HepG2 (cell line): ENCODE measurements at regions not wholly inside any gene's neighbourhood (a gene's known extent, or its start where the extent isn't known, plus 50 kb on each side); places are given as distances from the start of the nearest gene placed in this dataset.
A peak's percentile ranks its signal among the peaks of the same experiment; 100 is the strongest.

Experiments used
- ATAC-seq: fragments of 200-7000 bp; cut with Tn5 transposase; 3 replicates; pipeline ENCODE4 v1.9.1; 2020; ENCODE audit warnings: mild to moderate bottlenecking, moderate library complexity
- BruUV-seq: library from RNA; stranded (reverse); fragments of 400-500 nt; replicated peaks from 2 replicates; lab custom pipeline; 2021; lab: Mats Ljungman, UMichigan
- CTCF ChIA-PET: fragments of 300-600 bp; formaldehyde crosslinking; extraction: SDS; loops from one replicate; lab custom pipeline; 2021; ENCODE audit warnings: low total read pairs, inconsistent platforms, low intra/inter-chr PET ratio; lab: Yijun Ruan, JAX
- POLR2A ChIA-PET: fragments of 350-600 bp; sonication (Branson Sonifier 250); formaldehyde crosslinking; loops from one replicate; lab custom pipeline; 2020; ENCODE audit warnings: antibody characterized with exemption, inconsistent platforms; lab: Yijun Ruan, JAX
- DNase-seq: peaks from one replicate; pipeline ENCODE4 v3.0.0-alpha.2; 2015; ENCODE audit warnings: low spot score
- FAIRE-seq: peaks from 3 replicates; lab custom pipeline; 2011; peaks lifted over from hg19 to GRCh38; lab: Jason Lieb, UNC
- H2AFZ ChIP-seq: one replicate; pipeline ENCODE4 v1.6.1; 2011; ENCODE audit warnings: low read length, inconsistent platforms
- H3K27ac ChIP-seq: fragments of 300-600 bp; 3 replicates; pipeline ENCODE4 v1.8.0; 2011; ENCODE audit warnings: mixed run types, mild to moderate bottlenecking, mixed read lengths, low read length, inconsistent platforms; ENCODE audit not compliant: insufficient read depth; ENCODE audit errors: extremely low read length
- H3K27me3 ChIP-seq, 2 experiments: fragments of 200-600 bp in 1 of 2; 2 replicates in 1 of 2; 3 replicates in 1 of 2; pipeline versions ENCODE4 v1.6.0 to v1.8.0; 2011; ENCODE audit warnings: low read length in 2 of 2, mild to moderate bottlenecking in 2 of 2, moderate library complexity in 2 of 2, inconsistent platforms in 1 of 2; ENCODE audit not compliant: insufficient read depth in 2 of 2, control insufficient read depth in 1 of 2
- H3K36me3 ChIP-seq, 2 experiments: fragments of 200-600 bp in 1 of 2; replicated peaks in 1 of 2; 2 replicates in 1 of 2; 3 replicates in 1 of 2; pipeline versions ENCODE4 v1.5.1 to v1.8.0; 2011; ENCODE audit warnings: low read length in 2 of 2, inconsistent platforms in 1 of 2; ENCODE audit not compliant: insufficient read depth in 2 of 2, control insufficient read depth in 1 of 2
- H3K4me1 ChIP-seq: 2 replicates; pipeline ENCODE4 v1.5.1; 2012; ENCODE audit warnings: low read length, inconsistent platforms; ENCODE audit not compliant: insufficient read depth
- H3K4me2 ChIP-seq: 2 replicates; pipeline ENCODE4 v1.6.0; 2011; ENCODE audit warnings: low read depth, low read length, inconsistent platforms
- H3K4me3 ChIP-seq, 3 experiments: fragments of 200-600 bp in 1 of 3; sonication (generic), shearing (Covaris generic) in 1 of 3; replicated peaks in 1 of 3; 2 replicates each; pipeline ENCODE4 v1.5.1; 2011 to 2016; ENCODE audit warnings: low read length in 3 of 3, inconsistent platforms in 2 of 3, low read depth in 2 of 3, mild to moderate bottlenecking in 2 of 3, control low read depth in 1 of 3, mixed read lengths in 1 of 3; ENCODE audit not compliant: insufficient read depth in 1 of 3
- H3K79me2 ChIP-seq: one replicate; pipeline ENCODE4 v1.6.1; 2011; ENCODE audit warnings: low read length, inconsistent platforms; ENCODE audit not compliant: insufficient read depth
- H3K9ac ChIP-seq: 2 replicates; pipeline ENCODE4 v1.6.0; 2011; ENCODE audit warnings: mild to moderate bottlenecking, low read depth, low read length, inconsistent platforms; ENCODE audit not compliant: insufficient read depth
- H3K9me3 ChIP-seq: 2 replicates; pipeline ENCODE4 v1.5.1; 2012; ENCODE audit warnings: mild to moderate bottlenecking, low read length
- H4K20me1 ChIP-seq: 2 replicates; pipeline ENCODE4 v1.6.0; 2011; ENCODE audit warnings: inconsistent platforms, mild to moderate bottlenecking, low read length, moderate library complexity; ENCODE audit not compliant: insufficient read depth
- MLLT10 ChIP-seq: sonication (generic); formaldehyde crosslinking; IDR thresholded peaks from 2 replicates; pipeline ENCODE4 v1.4.0; 2020; ENCODE audit warnings: missing genetic modification reagents
- SMAD9 ChIP-seq: sonication (generic); formaldehyde crosslinking; IDR thresholded peaks from 2 replicates; pipeline ENCODE4 v1.5.1; 2020; ENCODE audit warnings: mild to moderate bottlenecking, missing genetic modification reagents
- SMC3 ChIP-seq: IDR thresholded peaks from 2 replicates; pipeline ENCODE4 v1.6.1; 2011; ENCODE audit warnings: low read length, improper control_type of control experiment
- TGIF2 ChIP-seq: IDR thresholded peaks from 2 replicates; pipeline ENCODE4 v1.6.1; 2016; ENCODE audit warnings: control low read depth, missing compliant biosample characterization
- ZBTB4 ChIP-seq: sonication (generic); formaldehyde crosslinking; IDR thresholded peaks from 2 replicates; pipeline ENCODE4 v1.4.0; 2020; ENCODE audit warnings: missing genetic modification reagents, mild to moderate bottlenecking, borderline replicate concordance
- ZNF232 ChIP-seq: sonication (generic); formaldehyde crosslinking; IDR thresholded peaks from 2 replicates; pipeline ENCODE4 v1.4.0; 2020; ENCODE audit warnings: missing genetic modification reagents, borderline replicate concordance
- ZNF850 ChIP-seq: sonication (generic); formaldehyde crosslinking; conservative IDR thresholded peaks from 2 replicates; pipeline ENCODE4 v1.9.0; 2021; ENCODE audit warnings: mild to moderate bottlenecking, missing genetic modification reagents
- WGBS: methylation state at CpG from one replicate; pipeline ENCODE4 v1.1.6; 2017; ENCODE audit warnings: low lambda C conversion rate; 5-methylcytosine and 5-hydroxymethylcytosine counted together
- in situ Hi-C: cut with HindIII; loops from 2 replicates; pipeline ENCODE4 v1.10.0; 2017; ENCODE audit warnings: low pct_unique_long_range_greater_than_20kb; ENCODE audit not compliant: extremely low pct_ligation_motif_present
- intact Hi-C: fragments of 100-400 bp; cut with micrococcal nuclease; formaldehyde crosslinking; loops from one replicate; pipeline ENCODE4 v1.10.0; 2022; ENCODE audit not compliant: unreplicated experiment

DNA sequence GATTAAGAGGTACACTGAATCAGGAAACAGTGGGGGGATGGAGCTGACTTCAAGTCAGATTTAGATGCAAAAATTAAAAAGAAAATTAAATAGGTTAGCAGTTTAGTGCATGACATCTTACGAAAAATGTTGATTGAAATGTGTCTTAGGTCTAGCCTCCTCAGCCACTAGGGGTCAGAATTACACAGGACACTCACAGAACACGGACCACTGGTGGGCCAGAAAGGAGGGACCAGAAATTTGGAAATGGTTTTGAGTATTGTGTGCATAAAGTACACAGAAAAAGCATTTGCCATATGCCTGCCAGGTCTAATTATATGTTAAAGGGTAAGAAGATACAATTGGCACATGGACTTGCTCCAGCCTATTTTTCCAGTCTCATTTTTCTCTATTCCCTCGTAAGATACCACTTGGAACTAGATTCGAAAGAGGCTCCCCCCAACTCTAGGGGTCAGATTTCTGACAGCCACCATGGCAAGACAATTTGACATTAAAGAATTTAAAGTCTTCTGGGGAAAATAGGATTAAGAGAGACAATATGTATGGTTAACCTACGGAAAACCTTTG, 550.2 kb upstream of the SETBP1 start (continued):
- TF ChIP-seq ZBTB4, result no peak
- TF ChIP-seq MLLT10 (CRISPR knock-in tag), result no peak
- peak; percentile 15; the same call in 1 of the 2 replicates for TF ChIP-seq SMC3
- TF ChIP-seq ZNF850, result no peak

- H3K9ac ChIP-seq, result no peak overlapping the region
- CTCF ChIA-PET, result no interaction called here
- FAIRE-seq (no peak), ATAC-seq (no peak), DNase-seq (no peak)
- BruUV-seq, result no TSS peak
- no peak overlapping the region for H3K4me2 ChIP-seq
- POLR2A ChIA-PET, result no interaction called here
- no peak overlapping the region for H2AFZ ChIP-seq
- no peak overlapping the region for H3K27ac ChIP-seq
- no peaks in the 10 kb centered on the region for H4K20me1 ChIP-seq
- no peaks in the 10 kb centered on the region for H3K9me3 ChIP-seq
- H3K36me3 ChIP-seq, result no peaks in the 10 kb centered on the region
- H3K4me1 ChIP-seq, result no peaks in the 10 kb centered on the region
- H3K27me3 ChIP-seq, result no peaks in the 10 kb centered on the region
- H3K4me3 ChIP-seq, result no peak overlapping the region
- intact Hi-C loops (loop anchor here (5.0 to 10.0 kb wide), 2 partner anchors 764 to 1251 kb away; no protein-coding TSS in a partner anchor), in situ Hi-C loops (no loop called here)
- no peak for TF ChIP-seq ZNF232
- no peak for TF ChIP-seq TGIF2 (CRISPR knock-in tag)
- no peak for TF ChIP-seq SMAD9 (CRISPR knock-in tag)
- H3K79me2 ChIP-seq, result no peaks in the 10 kb centered on the region
- WGBS, result 2% methylated on average over 2 of the region's 2 CpGs
These were observed 547.2 kb upstream of the SETBP1 start for GRCh38 chr18:44133483-44133882.
